Keratinocyte (primary cell): ENCODE measurements at regions not wholly inside any gene's neighbourhood (a gene's known extent, or its start where the extent isn't known, plus 50 kb on each side); places are given as distances from the start of the nearest gene placed in this dataset.

Source experiments
- EZH2 ChIP-seq: IDR thresholded peaks from one replicate; pipeline ENCODE4 v1.6.1; 2012; ENCODE audit warnings: inconsistent platforms, mild to moderate bottlenecking, low read length, moderate library complexity
- TF ChIP-seq, protein P1 (sequence below), 3 experiments: IDR thresholded peaks in 1 of 3; conservative IDR thresholded peaks in 1 of 3; optimal IDR thresholded peaks in 1 of 3; 2 replicates in 2 of 3; 3 replicates in 1 of 3; pipeline versions ENCODE3 to v1.5.1; 2011; ENCODE audit warnings: low read length in 3 of 3, mild to moderate bottlenecking in 3 of 3, moderate library complexity in 2 of 3, control low read depth in 1 of 3, inconsistent platforms in 1 of 3; ENCODE audit not compliant: insufficient read depth in 2 of 3; ENCODE audit errors: extremely low read depth in 1 of 3

DNA sequence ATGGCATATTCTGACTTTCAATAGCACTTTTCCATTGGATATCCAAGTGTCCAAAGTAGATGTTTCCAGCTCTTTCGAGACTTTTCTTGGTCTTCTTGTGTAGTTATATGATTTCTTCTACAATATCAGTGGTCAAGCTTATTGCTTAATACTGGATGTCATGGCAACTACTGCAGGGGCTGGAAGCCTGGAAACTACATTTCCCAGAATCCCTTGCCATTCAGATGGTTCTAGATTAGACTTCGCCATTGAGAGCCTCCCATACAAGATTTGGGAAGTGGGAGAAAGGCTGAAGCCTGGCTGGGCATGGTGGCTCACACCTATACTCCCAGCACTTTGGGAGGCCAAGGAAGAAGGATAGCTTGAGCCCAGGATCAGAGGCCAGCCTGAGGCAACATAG is 153.6 kb downstream of the C16orf95 start:
- TF ChIP-seq EZH2 = no peak
- TF ChIP-seq, protein P1, sequence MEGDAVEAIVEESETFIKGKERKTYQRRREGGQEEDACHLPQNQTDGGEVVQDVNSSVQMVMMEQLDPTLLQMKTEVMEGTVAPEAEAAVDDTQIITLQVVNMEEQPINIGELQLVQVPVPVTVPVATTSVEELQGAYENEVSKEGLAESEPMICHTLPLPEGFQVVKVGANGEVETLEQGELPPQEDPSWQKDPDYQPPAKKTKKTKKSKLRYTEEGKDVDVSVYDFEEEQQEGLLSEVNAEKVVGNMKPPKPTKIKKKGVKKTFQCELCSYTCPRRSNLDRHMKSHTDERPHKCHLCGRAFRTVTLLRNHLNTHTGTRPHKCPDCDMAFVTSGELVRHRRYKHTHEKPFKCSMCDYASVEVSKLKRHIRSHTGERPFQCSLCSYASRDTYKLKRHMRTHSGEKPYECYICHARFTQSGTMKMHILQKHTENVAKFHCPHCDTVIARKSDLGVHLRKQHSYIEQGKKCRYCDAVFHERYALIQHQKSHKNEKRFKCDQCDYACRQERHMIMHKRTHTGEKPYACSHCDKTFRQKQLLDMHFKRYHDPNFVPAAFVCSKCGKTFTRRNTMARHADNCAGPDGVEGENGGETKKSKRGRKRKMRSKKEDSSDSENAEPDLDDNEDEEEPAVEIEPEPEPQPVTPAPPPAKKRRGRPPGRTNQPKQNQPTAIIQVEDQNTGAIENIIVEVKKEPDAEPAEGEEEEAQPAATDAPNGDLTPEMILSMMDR (optimal IDR thresholded peaks at IDR 0.05 in 1 of 3, IDR thresholded peaks at IDR 0.05 in 1 of 3, conservative IDR thresholded peaks at IDR 0.05 in 1 of 3; ENCODE audit: extremely low read depth in 1 of 3, insufficient read depth in 2 of 3, low read length in 3 of 3) = no peak
